ENCODE measurements at regions not wholly inside any gene's neighbourhood (a gene's known extent, or its start where the extent isn't known, plus 50 kb on each side); places are given as distances from the start of the nearest gene placed in this dataset.
"Not testable (repeated sequence)": the region's sequence is repeated elsewhere in the genome, so short reads cannot be mapped to it uniquely, and the experiment has no call there.

GRCh38 chr2:220337611-220338440 lies 710.4 kb downstream of the SLC4A3 start:
- no peak for DNase-seq (ENCODE audit: low read depth in 2 of 2)

- no peak for DNase-seq (ENCODE audit: low read depth in 2 of 2)
Measured at GRCh38 chr2:220341014-220341413, 713.6 kb downstream of the SLC4A3 start.

- DNase-seq (ENCODE audit: low read depth in 2 of 2), result no peak
Measured at GRCh38 chr2:220346919-220347318, 719.5 kb downstream of the SLC4A3 start.

GRCh38 chr2:220347626-220348025 lies 720.2 kb downstream of the SLC4A3 start:
- DNase-seq (ENCODE audit: low read depth in 2 of 2), result no peak

DNA sequence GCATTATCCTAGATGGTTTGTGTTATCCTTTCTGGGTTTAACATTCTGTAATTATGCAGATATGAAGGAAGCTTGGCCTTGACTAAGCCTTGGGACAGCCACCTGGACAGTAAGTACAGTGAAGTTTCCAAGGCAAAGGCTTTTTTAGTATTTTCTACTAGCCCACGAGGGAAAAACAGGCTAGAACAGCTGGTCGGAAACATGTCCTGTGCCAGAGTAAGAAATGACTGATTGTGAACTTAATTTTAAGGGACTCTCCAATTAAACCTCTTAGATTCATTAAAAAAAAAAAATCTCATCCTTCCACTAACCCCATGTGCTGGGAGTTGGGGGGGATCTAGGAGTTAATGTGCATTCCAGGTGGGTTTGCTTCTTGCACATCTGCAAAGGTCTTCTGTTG lies 720.8 kb downstream of the SLC4A3 start:
- no peak for DNase-seq (ENCODE audit: low read depth in 2 of 2)

- DNase-seq (ENCODE audit: low read depth in 2 of 2), result no peak
Measured at GRCh38 chr2:220353897-220354296, 726.5 kb downstream of the SLC4A3 start.

GRCh38 chr2:220356076-220356475 lies 728.6 kb downstream of the SLC4A3 start:
- no peak for DNase-seq (ENCODE audit: low read depth in 2 of 2)

DNA sequence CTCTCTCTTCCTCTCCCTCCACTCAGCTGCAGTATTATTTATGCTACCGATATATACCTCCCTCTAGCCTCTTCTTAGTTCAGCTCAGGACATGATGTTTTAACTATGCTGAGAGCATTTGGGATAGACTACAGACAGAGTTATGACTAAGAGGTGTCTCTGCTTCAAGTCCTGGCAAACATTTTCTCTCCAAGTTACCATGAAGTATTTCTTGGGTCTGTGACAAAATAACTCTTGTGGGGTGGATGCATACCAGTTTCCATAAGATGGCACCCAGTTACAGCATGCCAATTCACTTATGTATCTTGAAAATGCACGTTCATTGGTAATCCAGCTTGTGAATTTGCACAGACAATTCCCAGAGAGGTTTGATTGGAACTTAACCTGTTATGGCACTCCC lies 737.6 kb downstream of the SLC4A3 start:
- no peak for DNase-seq (ENCODE audit: low read depth in 2 of 2)

DNA sequence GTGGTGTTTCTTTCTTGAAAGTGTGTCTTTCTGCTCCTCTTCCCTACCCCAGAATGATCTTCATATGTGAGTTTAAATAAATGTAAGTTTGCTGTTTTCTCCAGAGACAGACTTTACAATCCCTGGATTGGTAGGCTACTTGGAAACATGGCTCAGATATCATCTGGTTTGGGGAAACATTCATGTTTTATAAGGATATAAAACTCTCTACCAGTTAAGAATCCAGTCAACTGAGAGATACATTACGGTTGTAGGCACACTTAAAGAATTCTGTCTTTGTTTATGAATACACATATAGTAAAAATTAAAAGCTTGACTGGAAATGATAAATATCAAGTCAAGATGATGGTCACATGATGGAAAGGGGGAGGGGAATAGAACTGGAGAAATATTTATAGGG lies 739.3 kb downstream of the SLC4A3 start:
- DNase-seq (ENCODE audit: low read depth in 2 of 2), result no peak

GRCh38 chr2:220370764-220371163 lies 743.3 kb downstream of the SLC4A3 start:
- no peak for DNase-seq (ENCODE audit: low read depth in 2 of 2)

DNA sequence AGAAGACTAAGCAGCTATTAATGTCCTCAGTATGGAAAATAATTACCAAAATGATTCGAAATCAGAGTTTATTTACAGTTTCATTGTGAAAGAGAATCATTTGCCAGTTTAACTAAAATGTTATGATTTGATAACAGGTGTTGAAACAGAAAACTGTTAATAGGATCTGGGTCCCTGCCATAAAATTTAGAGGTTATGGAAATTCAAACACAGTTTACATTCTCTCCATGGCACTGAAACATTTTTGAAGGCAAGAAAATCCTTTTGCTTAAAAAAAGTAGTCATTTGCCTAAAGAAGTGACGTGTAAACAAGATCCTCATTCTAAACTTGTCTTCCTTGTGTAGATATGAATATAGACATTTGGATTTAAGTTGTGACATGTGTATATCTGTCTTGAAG lies 743.8 kb downstream of the SLC4A3 start:
- DNase-seq (ENCODE audit: low read depth in 2 of 2), result no peak

- no peak for DNase-seq (ENCODE audit: low read depth in 2 of 2)
Measured at GRCh38 chr2:220373878-220374277, 746.4 kb downstream of the SLC4A3 start.

- no peak for DNase-seq (ENCODE audit: low read depth in 2 of 2)
Measured at GRCh38 chr2:220374282-220374681, 746.9 kb downstream of the SLC4A3 start.

GRCh38 chr2:220377482-220378155 lies 750.2 kb downstream of the SLC4A3 start:
- no peak for DNase-seq (ENCODE audit: low read depth in 2 of 2)

GRCh38 chr2:220387758-220388157 lies 760.3 kb downstream of the SLC4A3 start:
- DNase-seq (ENCODE audit: low read depth in 2 of 2), result not testable (repeated sequence)

DNA sequence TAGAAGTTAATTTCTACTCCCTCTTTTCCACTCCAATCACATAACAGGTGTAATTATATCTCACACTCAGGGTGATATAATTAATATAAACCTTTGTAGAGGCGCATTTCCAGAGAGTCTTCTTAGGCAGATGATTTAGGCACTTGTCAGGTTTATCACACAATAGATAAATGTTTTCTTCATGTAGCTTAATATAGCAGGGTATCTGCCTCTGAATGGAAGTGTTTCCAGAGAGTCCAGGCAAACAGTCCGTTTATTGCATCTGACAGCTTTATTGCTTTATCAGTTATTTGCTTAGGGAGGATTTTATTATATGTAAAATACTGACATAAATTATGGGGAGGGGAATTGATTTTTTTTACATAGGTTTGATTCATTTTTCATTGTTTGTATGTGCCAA lies 766.3 kb downstream of the SLC4A3 start:
- no peak for DNase-seq (ENCODE audit: low read depth in 2 of 2)

DNA sequence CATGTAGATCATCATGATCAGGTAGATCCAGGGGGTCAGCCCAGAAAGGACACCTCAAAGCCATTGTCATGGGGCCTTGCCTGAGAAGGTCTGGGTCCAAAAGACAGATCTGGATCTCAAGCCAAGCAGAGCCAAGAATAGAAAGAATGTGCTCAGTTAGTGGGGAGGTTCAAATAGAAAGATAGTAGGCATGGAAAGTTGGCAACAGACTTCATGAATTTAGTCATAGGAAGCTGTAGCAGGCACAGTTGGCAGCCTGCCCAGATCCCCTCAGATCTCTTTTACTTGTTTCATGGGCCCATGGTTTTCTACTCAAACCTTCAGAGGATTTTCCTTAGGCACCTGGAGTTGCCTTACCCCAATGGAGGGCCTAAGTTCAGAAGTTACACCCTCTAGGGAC lies 767.0 kb downstream of the SLC4A3 start:
- no peak for DNase-seq (ENCODE audit: low read depth in 2 of 2)

DNA sequence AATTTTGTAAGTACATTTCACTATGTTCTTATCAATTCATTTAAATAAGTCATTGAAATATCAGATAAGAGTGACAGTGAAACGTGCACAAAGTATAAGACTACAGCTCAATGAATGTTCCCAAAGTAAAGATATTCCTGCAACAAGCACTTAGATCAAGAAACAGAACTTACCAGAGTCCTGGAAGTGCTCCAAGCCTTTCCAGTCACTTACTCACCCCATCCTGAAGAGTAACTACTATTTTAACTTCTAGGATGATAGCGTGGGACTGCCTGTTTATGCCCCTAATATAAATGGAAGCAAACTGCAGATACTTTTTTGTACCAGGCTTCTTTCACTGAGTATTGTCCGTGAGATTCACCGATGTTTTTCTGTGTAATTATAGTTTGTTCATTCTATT lies 768.9 kb downstream of the SLC4A3 start:
- no peak for DNase-seq (ENCODE audit: low read depth in 2 of 2)

- no peak for DNase-seq (ENCODE audit: low read depth in 2 of 2)
Measured at GRCh38 chr2:220410296-220410695, 782.9 kb downstream of the SLC4A3 start.

- no peak for DNase-seq (ENCODE audit: low read depth in 2 of 2)
Measured at GRCh38 chr2:220417503-220417902, 790.1 kb downstream of the SLC4A3 start.

DNA sequence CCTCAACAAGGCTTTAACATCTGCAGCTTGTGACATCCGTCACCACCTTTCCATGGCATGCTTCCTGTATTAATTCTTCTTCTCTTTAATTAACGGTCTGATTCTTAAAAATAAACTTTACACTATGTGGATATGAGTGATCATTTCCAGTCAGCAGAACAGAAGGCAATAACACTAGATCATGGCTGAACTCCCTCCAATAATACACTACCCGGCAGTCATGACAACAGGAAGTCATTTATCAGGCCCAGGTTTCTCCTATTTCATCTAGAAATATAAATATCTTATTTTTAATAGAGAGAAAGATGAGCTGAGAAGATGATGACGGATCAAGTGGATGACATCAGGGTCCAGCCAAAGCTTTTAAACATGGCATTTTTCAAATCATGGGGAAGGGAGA lies 792.2 kb downstream of the SLC4A3 start:
- no peak for DNase-seq (ENCODE audit: low read depth in 2 of 2)

DNA sequence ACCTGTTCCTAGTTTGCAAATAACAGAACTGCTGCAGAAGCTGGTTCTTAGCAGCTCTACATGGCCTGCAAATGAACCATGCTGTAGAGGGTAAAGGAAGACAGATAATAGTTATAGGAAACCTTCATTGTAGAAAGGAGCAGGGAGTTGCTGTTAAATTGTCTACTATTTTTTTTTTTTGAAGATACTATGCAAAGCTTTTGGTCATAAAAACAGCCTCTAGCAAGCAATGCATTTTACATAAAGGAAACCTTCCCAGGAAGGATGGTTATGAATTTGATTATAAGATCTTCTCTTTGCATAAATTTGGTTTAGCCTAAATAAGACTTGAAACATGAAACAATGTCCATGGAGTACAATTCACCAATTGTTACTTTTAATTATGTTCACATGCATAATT lies 793.4 kb downstream of the SLC4A3 start:
- DNase-seq (ENCODE audit: low read depth in 2 of 2), result no peak

GRCh38 chr2:220422676-220423075 lies 795.2 kb downstream of the SLC4A3 start:
- DNase-seq (ENCODE audit: low read depth in 2 of 2), result no peak
